H1 (cell line): ENCODE measurements at regions not wholly inside any gene's neighbourhood (a gene's known extent, or its start where the extent isn't known, plus 50 kb on each side); places are given as distances from the start of the nearest gene placed in this dataset.

ENCODE experiments used
- CEBPB ChIP-seq: IDR thresholded peaks from 2 replicates; pipeline ENCODE4 v1.6.1; 2012; ENCODE audit warnings: low read depth, low read length
- EGR1 ChIP-seq: IDR thresholded peaks from 2 replicates; pipeline ENCODE4 v1.6.1; 2011; ENCODE audit warnings: low read depth, low read length, borderline replicate concordance
- FOSL1 ChIP-seq: IDR thresholded peaks from 2 replicates; pipeline ENCODE4 v1.6.1; 2011; ENCODE audit warnings: mild to moderate bottlenecking, low read depth, low read length, moderate library complexity; ENCODE audit not compliant: insufficient read depth
- NRF1 ChIP-seq: IDR thresholded peaks from 2 replicates; pipeline ENCODE4 v1.6.1; 2011; ENCODE audit warnings: mild to moderate bottlenecking, low read depth, low read length, improper control_type of control experiment
- POLR2A ChIP-seq, 2 experiments: IDR thresholded peaks; 1 replicate in 1 of 2; 2 replicates in 1 of 2; pipeline ENCODE4 v1.6.1; 2011; ENCODE audit warnings: low read depth in 2 of 2, low read length in 2 of 2, mild to moderate bottlenecking in 2 of 2; ENCODE audit errors: control extremely low read depth in 1 of 2
- POLR2AphosphoS5 ChIP-seq: IDR thresholded peaks from 2 replicates; pipeline ENCODE4 v1.6.1; 2011; ENCODE audit warnings: low read depth, low read length
- TAF1 ChIP-seq: IDR thresholded peaks from 2 replicates; pipeline ENCODE4 v1.6.1; 2011; ENCODE audit warnings: mild to moderate bottlenecking, low read depth, low read length
- TEAD4 ChIP-seq: IDR thresholded peaks from 2 replicates; pipeline ENCODE4 v1.6.1; 2012; ENCODE audit warnings: low read depth, low read length, inconsistent platforms, mixed read lengths
- TF ChIP-seq, protein P1 (sequence below), 3 experiments: IDR thresholded peaks; 1 replicate in 2 of 3; 2 replicates in 1 of 3; pipeline versions ENCODE4 v1.5.1 to v1.6.1; 2011; ENCODE audit warnings: low read length in 3 of 3, mild to moderate bottlenecking in 3 of 3, inconsistent platforms in 2 of 3, low read depth in 1 of 3, moderate library complexity in 1 of 3; ENCODE audit not compliant: insufficient read depth in 1 of 3; ENCODE audit errors: control extremely low read depth in 1 of 3

DNA sequence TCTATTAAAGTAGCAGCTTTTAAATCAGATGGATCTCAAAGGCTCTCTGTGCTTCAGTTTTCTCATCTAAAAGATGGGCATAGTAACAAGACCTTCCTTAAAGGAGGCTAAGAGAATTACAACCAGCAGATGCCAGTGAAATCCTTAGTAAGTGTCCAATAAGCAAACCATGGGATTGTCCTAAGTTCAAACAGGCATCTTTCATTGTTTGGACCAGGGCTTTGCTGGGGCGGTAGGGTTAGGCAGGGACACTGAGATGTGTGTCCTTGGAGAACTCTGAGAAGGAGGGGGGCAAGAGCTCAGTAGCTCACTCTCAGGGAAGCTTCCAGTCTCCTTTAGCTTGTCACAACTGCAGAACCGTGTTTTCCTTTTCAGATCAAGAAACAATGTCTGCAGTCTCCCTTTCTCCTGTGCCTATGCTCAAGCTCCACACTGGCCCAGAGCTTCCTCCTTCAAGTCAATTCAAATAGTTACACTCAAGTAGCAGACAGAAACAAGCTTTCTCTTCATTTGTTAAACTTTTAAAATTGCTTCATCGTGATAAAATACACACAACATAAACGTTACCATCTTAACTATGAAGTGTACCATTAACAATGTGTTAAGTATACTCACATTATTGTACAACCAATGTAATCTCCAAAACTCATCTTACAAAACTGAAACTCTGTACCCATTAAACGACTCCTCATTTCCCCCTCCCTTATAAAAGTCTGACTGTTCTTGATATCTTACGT, 216.2 kb downstream of the PIK3R1 start:
- TF ChIP-seq POLR2A (IDR thresholded peaks at IDR 0.05; ENCODE audit: control extremely low read depth in 1 of 2, low read depth in 2 of 2, low read length in 2 of 2), result no peak
- no peak for TF ChIP-seq TEAD4
- TF ChIP-seq TAF1, result no peak
- no peak for TF ChIP-seq CEBPB
- TF ChIP-seq, protein P1, sequence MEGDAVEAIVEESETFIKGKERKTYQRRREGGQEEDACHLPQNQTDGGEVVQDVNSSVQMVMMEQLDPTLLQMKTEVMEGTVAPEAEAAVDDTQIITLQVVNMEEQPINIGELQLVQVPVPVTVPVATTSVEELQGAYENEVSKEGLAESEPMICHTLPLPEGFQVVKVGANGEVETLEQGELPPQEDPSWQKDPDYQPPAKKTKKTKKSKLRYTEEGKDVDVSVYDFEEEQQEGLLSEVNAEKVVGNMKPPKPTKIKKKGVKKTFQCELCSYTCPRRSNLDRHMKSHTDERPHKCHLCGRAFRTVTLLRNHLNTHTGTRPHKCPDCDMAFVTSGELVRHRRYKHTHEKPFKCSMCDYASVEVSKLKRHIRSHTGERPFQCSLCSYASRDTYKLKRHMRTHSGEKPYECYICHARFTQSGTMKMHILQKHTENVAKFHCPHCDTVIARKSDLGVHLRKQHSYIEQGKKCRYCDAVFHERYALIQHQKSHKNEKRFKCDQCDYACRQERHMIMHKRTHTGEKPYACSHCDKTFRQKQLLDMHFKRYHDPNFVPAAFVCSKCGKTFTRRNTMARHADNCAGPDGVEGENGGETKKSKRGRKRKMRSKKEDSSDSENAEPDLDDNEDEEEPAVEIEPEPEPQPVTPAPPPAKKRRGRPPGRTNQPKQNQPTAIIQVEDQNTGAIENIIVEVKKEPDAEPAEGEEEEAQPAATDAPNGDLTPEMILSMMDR (IDR thresholded peaks at IDR 0.05; ENCODE audit: control extremely low read depth in 1 of 3, insufficient read depth in 1 of 3, low read depth in 1 of 3, low read length in 3 of 3), result no peak
- no peak for TF ChIP-seq POLR2AphosphoS5
- no peak for TF ChIP-seq NRF1
- no peak for TF ChIP-seq FOSL1
- TF ChIP-seq EGR1, result no peak
